Panc1 (cell line): ENCODE measurements at regions not wholly inside any gene's neighbourhood (a gene's known extent, or its start where the extent isn't known, plus 50 kb on each side); places are given as distances from the start of the nearest gene placed in this dataset.

ENCODE experiments used
- POLR2AphosphoS5 ChIP-seq: IDR thresholded peaks from 2 replicates; pipeline ENCODE4 v1.6.1; 2012; ENCODE audit warnings: mild to moderate bottlenecking, low read depth, low read length, moderate library complexity
- TF ChIP-seq, protein P1 (sequence below), 2 experiments: IDR thresholded peaks; 2 replicates each; pipeline ENCODE4 v1.6.1; 2011 to 2012; ENCODE audit warnings: low read depth in 2 of 2, control low read depth in 1 of 2, low read length in 1 of 2, mild to moderate bottlenecking in 1 of 2, moderate library complexity in 1 of 2; ENCODE audit not compliant: insufficient read depth in 1 of 2

DNA sequence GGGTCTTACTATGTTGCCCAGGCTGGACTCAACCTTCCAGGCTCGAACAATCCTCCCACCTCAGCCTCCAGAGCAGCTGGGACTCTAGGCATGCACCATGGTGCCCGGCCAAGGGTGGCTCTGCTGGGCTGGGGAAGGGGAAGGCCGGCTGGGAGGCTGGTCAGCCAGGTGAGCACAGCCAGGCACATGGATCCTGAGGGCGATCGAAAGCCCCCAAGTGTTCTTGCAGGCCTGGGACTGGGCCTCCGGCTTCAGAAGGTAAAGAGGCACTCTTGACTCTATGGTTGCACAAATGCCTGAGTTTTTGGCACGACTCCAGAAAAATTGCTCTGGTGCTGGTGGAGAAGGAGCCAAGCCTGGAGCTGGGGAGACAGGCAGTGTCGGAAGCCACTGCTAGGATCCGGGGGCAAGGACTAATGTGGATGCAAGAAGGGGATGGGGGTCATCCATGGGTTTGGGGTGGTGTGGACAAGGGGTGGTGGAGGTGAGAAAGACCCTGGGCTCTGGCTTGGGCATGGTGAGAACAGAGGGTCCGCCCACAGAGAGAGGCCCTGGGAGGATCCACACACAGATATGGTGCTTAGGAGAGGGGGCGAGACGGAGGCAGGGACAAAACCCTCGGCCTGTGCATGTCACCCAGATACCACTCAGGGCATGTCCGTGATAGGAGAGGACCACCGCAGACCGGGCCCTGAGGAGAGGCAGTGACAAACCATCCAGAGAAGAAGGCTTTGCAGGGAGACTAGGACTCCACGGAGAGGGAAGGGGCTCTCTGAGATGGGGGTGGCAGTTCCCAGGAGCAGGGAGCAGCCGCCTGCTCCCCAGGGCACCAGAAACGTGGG is 51.1 kb upstream of the COL5A1 start:
- no peak for TF ChIP-seq POLR2AphosphoS5
- TF ChIP-seq, protein P1, sequence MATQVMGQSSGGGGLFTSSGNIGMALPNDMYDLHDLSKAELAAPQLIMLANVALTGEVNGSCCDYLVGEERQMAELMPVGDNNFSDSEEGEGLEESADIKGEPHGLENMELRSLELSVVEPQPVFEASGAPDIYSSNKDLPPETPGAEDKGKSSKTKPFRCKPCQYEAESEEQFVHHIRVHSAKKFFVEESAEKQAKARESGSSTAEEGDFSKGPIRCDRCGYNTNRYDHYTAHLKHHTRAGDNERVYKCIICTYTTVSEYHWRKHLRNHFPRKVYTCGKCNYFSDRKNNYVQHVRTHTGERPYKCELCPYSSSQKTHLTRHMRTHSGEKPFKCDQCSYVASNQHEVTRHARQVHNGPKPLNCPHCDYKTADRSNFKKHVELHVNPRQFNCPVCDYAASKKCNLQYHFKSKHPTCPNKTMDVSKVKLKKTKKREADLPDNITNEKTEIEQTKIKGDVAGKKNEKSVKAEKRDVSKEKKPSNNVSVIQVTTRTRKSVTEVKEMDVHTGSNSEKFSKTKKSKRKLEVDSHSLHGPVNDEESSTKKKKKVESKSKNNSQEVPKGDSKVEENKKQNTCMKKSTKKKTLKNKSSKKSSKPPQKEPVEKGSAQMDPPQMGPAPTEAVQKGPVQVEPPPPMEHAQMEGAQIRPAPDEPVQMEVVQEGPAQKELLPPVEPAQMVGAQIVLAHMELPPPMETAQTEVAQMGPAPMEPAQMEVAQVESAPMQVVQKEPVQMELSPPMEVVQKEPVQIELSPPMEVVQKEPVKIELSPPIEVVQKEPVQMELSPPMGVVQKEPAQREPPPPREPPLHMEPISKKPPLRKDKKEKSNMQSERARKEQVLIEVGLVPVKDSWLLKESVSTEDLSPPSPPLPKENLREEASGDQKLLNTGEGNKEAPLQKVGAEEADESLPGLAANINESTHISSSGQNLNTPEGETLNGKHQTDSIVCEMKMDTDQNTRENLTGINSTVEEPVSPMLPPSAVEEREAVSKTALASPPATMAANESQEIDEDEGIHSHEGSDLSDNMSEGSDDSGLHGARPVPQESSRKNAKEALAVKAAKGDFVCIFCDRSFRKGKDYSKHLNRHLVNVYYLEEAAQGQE (IDR thresholded peaks at IDR 0.05; ENCODE audit: insufficient read depth in 1 of 2, low read depth in 2 of 2, low read length in 1 of 2) = no peak
